HFF-Myc (cell line): ENCODE measurements at regions not wholly inside any gene's neighbourhood (a gene's known extent, or its start where the extent isn't known, plus 50 kb on each side); places are given as distances from the start of the nearest gene placed in this dataset.

Experiments
- DNase-seq: peaks from one replicate; pipeline ENCODE4 v3.0.0-alpha.2; 2011; ENCODE audit warnings: low read depth; ENCODE audit errors: extremely low read depth
- H3K4me3 ChIP-seq: replicated peaks from 2 replicates; pipeline ENCODE4 v1.5.1; 2011; ENCODE audit warnings: low read depth, mild to moderate bottlenecking, control low read depth, low read length
- TF ChIP-seq, protein P1 (sequence below): IDR thresholded peaks from 2 replicates; pipeline ENCODE4 v1.5.1; 2012; ENCODE audit warnings: mild to moderate bottlenecking, low read depth, low read length, control low read depth; ENCODE audit errors: missing control alignments

DNA sequence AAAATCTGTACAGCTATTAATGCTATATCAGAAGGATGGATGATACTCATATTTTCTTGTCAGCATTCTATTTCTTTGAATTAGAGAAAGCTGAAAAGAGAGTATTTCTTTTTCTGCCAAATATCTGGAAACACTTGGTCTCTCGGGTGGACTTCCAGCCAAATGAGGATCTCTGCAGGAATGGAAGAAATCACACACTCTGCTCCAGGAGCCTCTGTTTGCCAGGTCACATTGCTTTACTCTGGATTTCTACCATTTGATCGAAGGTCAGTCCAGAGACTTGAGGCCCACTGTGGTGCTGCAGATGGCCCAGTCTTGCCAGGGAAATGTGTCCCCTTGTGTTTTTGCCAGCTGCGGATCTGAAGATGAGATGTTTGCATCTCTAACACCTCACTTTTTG lies 154.1 kb downstream of the PCSK1 start:
- no peak for DNase-seq
- TF ChIP-seq, protein P1, sequence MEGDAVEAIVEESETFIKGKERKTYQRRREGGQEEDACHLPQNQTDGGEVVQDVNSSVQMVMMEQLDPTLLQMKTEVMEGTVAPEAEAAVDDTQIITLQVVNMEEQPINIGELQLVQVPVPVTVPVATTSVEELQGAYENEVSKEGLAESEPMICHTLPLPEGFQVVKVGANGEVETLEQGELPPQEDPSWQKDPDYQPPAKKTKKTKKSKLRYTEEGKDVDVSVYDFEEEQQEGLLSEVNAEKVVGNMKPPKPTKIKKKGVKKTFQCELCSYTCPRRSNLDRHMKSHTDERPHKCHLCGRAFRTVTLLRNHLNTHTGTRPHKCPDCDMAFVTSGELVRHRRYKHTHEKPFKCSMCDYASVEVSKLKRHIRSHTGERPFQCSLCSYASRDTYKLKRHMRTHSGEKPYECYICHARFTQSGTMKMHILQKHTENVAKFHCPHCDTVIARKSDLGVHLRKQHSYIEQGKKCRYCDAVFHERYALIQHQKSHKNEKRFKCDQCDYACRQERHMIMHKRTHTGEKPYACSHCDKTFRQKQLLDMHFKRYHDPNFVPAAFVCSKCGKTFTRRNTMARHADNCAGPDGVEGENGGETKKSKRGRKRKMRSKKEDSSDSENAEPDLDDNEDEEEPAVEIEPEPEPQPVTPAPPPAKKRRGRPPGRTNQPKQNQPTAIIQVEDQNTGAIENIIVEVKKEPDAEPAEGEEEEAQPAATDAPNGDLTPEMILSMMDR = no peak
- no peak overlapping the region for H3K4me3 ChIP-seq

DNA sequence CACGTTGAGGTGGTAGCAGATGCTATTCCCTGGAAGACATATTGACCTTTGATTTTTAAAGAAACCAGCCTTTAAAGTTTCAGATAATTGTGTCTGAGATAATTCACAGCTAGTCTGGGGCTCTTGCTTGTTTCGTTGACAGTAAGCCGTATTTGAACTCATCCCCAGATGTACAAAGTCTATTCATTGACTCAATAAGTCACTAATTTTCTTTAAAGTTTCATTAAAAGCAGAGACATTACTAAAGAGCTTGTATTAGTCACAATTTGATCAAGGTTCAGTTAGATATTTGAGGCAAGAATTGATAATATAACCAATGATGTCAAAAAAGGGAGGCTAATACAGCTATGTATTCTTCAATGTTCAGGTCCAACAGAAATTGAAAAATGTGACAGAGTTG lies 158.0 kb downstream of the PCSK1 start:
- DNase-seq = no peak
- no peak overlapping the region for H3K4me3 ChIP-seq
- TF ChIP-seq, protein P1 = no peak

DNA sequence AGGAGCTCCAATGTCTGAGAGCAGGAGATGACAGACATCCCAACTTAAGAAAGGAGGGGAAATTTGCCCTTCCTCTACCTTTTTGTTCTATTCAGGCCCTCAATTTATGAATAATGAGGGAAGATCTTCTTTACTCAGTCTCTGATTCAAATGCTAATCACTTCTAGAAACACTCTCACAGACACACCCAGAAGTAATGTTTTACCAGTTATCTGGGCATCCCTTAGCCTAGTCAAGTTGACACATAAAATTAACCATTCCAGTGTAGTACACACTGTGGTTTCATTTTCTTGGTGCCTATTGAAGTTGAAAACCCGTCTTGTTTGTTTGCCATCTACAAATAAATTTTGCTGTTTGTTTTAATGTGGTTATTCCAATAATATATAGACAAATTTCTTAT lies 167.6 kb downstream of the PCSK1 start:
- TF ChIP-seq, protein P1 = no peak
- no peak for DNase-seq
- H3K4me3 ChIP-seq = no peak overlapping the region

DNA sequence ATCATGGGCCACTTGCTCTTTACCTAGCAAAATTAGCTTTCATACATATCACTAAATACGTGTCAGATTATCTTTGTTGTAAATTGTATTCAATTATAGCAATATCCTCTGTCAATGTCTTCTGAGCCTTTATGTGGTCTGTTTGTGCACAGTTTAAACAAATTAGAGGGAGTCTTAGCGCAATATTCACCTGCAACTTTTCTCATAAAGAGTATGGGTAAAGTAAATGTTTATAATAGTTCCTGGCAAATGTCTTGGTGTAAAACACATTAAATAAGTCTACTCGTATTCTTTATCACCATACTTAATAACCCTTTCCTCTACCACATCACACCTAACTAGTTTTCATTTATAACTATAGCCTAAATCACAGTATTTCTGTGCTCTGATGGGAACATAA lies 169.0 kb downstream of the PCSK1 start:
- DNase-seq = no peak
- TF ChIP-seq, protein P1 = no peak
- no peak overlapping the region for H3K4me3 ChIP-seq

DNA sequence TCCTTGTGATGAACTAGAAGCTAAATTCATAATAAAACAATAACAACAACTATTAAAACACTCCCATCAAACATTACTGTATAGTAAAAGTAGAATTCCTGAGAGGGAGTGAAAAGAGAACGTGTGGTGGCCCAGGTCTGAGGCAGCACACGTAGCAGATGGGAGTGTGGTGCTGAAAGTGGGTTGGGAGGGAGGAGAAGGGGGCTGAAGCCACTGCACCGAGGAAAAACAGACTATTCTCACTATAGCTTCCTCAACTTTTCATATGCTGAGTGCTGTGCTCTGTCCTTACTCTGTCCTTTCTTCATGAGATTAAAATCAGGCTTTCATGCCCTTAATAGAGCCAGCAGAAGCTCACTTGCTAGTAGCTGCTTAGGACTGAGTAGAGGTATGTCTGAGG lies 170.9 kb downstream of the PCSK1 start:
- no peak for DNase-seq
- TF ChIP-seq, protein P1 = no peak

DNA sequence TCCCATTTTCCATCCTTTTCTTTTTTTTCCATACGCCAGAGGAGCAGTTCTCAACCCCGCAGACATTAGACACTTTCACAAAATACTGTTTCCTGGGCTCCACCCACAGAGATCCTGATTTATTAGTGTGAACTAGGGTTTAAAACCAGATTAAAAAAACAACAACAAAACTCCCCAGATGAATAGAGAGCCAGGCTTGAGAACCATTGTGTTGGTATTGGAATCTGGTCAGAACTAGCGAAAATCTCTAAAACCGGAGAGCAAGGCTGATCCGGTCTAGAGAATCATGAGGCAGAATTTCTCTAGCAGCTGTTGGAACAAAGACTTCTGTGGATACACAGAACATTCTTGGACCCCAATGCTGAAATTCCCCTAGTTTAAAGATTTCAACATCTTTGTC lies 173.0 kb downstream of the PCSK1 start:
- no peak for DNase-seq
- H3K4me3 ChIP-seq = no peak overlapping the region
- TF ChIP-seq, protein P1 = no peak

More for the DNA sequence above, 170.9 kb downstream of the PCSK1 start:
- no peak overlapping the region for H3K4me3 ChIP-seq

DNA sequence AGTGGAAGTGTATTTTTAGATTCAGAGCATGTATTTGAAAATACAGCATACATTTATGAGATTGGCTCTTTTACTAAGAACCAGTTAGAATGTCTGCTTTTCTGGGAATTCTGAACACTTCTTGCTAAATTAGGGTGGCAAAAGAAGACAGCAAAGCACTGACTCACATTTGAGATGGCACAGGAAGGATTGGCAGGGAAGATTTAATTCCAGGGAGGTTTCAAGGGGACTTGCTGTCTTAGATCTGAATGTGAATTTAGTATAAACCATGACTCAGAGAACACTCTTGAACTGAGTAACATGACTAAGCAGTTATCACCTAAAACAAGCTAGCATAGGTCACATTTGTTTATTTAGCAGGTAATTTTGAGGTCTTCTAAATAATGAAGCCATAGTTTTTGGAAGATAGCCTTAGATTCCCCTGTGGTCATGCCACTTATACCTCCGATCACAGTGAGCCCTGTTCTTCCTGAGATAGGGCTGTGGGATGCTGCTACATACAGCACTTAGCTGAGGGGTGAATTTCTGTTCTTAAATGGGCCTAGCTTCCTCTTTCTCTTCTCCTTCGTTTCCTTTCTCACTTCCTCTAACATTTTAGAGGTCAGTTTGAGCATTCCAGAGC lies 173.8 kb downstream of the PCSK1 start:
- TF ChIP-seq, protein P1 = no peak
- H3K4me3 ChIP-seq = no peak overlapping the region
- no peak for DNase-seq
